ENCODE measurements at regions not wholly inside any gene's neighbourhood (a gene's known extent, or its start where the extent isn't known, plus 50 kb on each side); places are given as distances from the start of the nearest gene placed in this dataset.
A peak's percentile ranks its signal among the peaks of the same experiment; 100 is the strongest.
"Not testable (repeated sequence)": the region's sequence is repeated elsewhere in the genome, so short reads cannot be mapped to it uniquely, and the experiment has no call there.

- no peak for DNase-seq
Measured at GRCh38 chr14:24744641-24745040, 110.7 kb upstream of the GZMB start.

GRCh38 chr14:24741871-24742270 lies 107.9 kb upstream of the GZMB start:
- peak; percentile 22 for DNase-seq

GRCh38 chr14:24735984-24736630 lies 102.1 kb upstream of the GZMB start:
- DNase-seq: no peak

- peak; percentile 70 for DNase-seq
Measured at GRCh38 chr14:24734917-24735500, 101.0 kb upstream of the GZMB start.

- no peak for DNase-seq
Measured at GRCh38 chr14:24726480-24726879, 92.5 kb upstream of the GZMB start.

GRCh38 chr14:24725311-24725710 lies 91.3 kb upstream of the GZMB start:
- DNase-seq: no peak

- DNase-seq: no peak
Measured at GRCh38 chr14:24721775-24722174, 87.8 kb upstream of the GZMB start.

- DNase-seq: no peak
Measured at GRCh38 chr14:24715239-24715638, 81.2 kb upstream of the GZMB start.

GRCh38 chr14:24713404-24713803 lies 79.4 kb upstream of the GZMB start:
- no peak for DNase-seq

- DNase-seq: no peak
Measured at GRCh38 chr14:24712909-24713308, 78.9 kb upstream of the GZMB start.

GRCh38 chr14:24712374-24712773 lies 78.4 kb upstream of the GZMB start:
- no peak for DNase-seq

GRCh38 chr14:24710403-24711112 lies 76.6 kb upstream of the GZMB start:
- DNase-seq: peak; percentile 45

GRCh38 chr14:24708684-24709083 lies 74.7 kb upstream of the GZMB start:
- no peak for DNase-seq

- DNase-seq: no peak
Measured at GRCh38 chr14:24706351-24706750, 72.4 kb upstream of the GZMB start.

- no peak for DNase-seq
Measured at GRCh38 chr14:24705840-24706239, 71.8 kb upstream of the GZMB start.

GRCh38 chr14:24701062-24701461 lies 67.1 kb upstream of the GZMB start:
- DNase-seq: no peak

GRCh38 chr14:24700511-24700910 lies 66.5 kb upstream of the GZMB start:
- DNase-seq: no peak

GRCh38 chr14:24699052-24699451 lies 65.1 kb upstream of the GZMB start:
- no peak for DNase-seq

GRCh38 chr14:24696280-24696920 lies 62.4 kb upstream of the GZMB start:
- not testable (repeated sequence) for DNase-seq

GRCh38 chr14:24695265-24696241 lies 61.6 kb upstream of the GZMB start:
- no peak for DNase-seq

GRCh38 chr14:24694680-24695079 lies 60.7 kb upstream of the GZMB start:
- no peak for DNase-seq

- no peak for DNase-seq
Measured at GRCh38 chr14:24693983-24694382, 60.0 kb upstream of the GZMB start.

- DNase-seq: no peak
Measured at GRCh38 chr14:24693353-24693737, 59.4 kb upstream of the GZMB start.
